HepG2 (cell line): ENCODE measurements at regions not wholly inside any gene's neighbourhood (a gene's known extent, or its start where the extent isn't known, plus 50 kb on each side); places are given as distances from the start of the nearest gene placed in this dataset.

Experiments used
- EP300 ChIP-seq, 3 experiments: sonication (generic) in 1 of 3; formaldehyde crosslinking in 1 of 3; IDR thresholded peaks; 2 replicates each; pipeline versions ENCODE4 v1.5.1 to v1.6.1; 2011 to 2020; ENCODE audit warnings: low read depth in 2 of 3, low read length in 2 of 3, borderline replicate concordance in 1 of 3, improper control_type of control experiment in 1 of 3, mild to moderate bottlenecking in 1 of 3, missing genetic modification reagents in 1 of 3, moderate library complexity in 1 of 3
- SATB2 ChIP-seq: sonication (generic); formaldehyde crosslinking; IDR thresholded peaks from 2 replicates; pipeline ENCODE4 v1.5.0; 2020; ENCODE audit warnings: missing genetic modification reagents
- SOX6 ChIP-seq, 2 experiments: fragments of 450-650 bp in 1 of 2; sonication (generic) in 1 of 2; formaldehyde crosslinking in 1 of 2; IDR thresholded peaks; 2 replicates each; pipeline versions ENCODE4 v1.4.0 to v1.6.1; 2017 to 2020; ENCODE audit warnings: antibody characterized with exemption in 1 of 2, mild to moderate bottlenecking in 1 of 2, missing genetic modification reagents in 1 of 2
- ZMYM2 ChIP-seq: sonication (generic); formaldehyde crosslinking; IDR thresholded peaks from 2 replicates; pipeline ENCODE4 v1.8.0; 2022; ENCODE audit warnings: mild to moderate bottlenecking, missing genetic modification reagents
- ZNF510 ChIP-seq: sonication (generic); formaldehyde crosslinking; IDR thresholded peaks from 2 replicates; pipeline ENCODE4 v1.4.0; 2020; ENCODE audit warnings: low read depth, mild to moderate bottlenecking, missing genetic modification reagents
- ZNF670 ChIP-seq: sonication (generic); formaldehyde crosslinking; IDR thresholded peaks from 2 replicates; pipeline ENCODE4 v1.8.0; 2022; ENCODE audit warnings: mild to moderate bottlenecking, missing genetic modification reagents, borderline replicate concordance
- TF ChIP-seq, protein P1 (sequence below): IDR thresholded peaks from 2 replicates; pipeline ENCODE4 v1.4.0; 2020; ENCODE audit warnings: mild to moderate bottlenecking, missing genetic modification reagents
- TF ChIP-seq, protein P2 (sequence below): sonication (generic); formaldehyde crosslinking; IDR thresholded peaks from 2 replicates; pipeline ENCODE4 v1.5.1; 2020; ENCODE audit warnings: mild to moderate bottlenecking, missing genetic modification reagents, borderline replicate concordance
- TF ChIP-seq, protein P3 (sequence below): sonication (generic); formaldehyde crosslinking; IDR thresholded peaks from 2 replicates; pipeline ENCODE4 v1.5.0; 2020; ENCODE audit warnings: missing genetic modification reagents
- TF ChIP-seq, protein P4 (sequence below): sonication (generic); formaldehyde crosslinking; IDR thresholded peaks from 2 replicates; pipeline ENCODE4 v1.4.0; 2020; ENCODE audit warnings: missing genetic modification reagents
- TF ChIP-seq, protein P5 (sequence below): sonication (generic); formaldehyde crosslinking; IDR thresholded peaks from 2 replicates; pipeline ENCODE4 v1.4.0; 2020; ENCODE audit warnings: missing genetic modification reagents

DNA sequence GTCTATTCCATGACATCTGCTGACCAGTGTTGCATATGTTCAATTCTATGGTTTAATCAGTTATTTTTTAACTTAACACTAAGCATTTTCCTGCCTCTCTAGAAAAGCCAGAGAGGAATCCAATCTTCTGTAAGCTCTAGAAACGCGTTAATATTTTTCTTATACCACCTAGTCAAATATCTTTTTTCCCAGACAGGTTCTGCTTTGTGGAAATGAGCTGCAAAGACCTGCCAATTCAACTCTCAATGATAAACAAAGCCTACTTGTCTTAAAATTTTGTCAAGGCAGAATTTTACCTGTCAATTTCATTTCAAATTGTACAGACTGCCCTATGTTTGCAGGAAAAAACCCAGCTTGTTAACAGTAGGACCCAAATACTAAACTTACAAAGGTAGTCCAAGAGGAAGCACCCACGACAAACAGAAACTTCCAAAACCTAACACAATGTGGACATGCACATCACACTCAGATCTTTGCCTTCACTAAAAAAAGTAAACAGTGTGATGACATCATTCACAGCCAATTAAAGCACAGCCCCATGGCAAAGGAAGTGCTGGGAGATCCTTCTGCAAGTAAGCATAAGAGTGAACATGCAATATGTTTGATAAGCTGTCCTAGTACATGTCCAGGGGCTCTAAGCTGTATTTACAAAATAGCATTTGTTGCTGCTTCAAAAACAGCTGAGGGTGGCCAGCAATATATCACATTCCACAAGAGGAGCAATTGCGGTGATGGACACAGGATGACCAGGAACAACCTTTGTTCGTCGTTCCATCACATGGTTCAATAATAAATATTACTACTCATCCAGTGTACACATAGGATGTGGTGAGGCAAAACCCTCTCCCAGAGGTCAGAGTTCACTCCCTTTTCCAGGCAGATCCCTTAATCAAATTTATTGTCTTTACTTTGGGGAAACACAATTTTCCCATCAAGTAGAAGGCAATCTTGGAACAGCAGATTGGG lies 139.4 kb upstream of the TSC22D2 start (continued):
- TF ChIP-seq, protein P1, sequence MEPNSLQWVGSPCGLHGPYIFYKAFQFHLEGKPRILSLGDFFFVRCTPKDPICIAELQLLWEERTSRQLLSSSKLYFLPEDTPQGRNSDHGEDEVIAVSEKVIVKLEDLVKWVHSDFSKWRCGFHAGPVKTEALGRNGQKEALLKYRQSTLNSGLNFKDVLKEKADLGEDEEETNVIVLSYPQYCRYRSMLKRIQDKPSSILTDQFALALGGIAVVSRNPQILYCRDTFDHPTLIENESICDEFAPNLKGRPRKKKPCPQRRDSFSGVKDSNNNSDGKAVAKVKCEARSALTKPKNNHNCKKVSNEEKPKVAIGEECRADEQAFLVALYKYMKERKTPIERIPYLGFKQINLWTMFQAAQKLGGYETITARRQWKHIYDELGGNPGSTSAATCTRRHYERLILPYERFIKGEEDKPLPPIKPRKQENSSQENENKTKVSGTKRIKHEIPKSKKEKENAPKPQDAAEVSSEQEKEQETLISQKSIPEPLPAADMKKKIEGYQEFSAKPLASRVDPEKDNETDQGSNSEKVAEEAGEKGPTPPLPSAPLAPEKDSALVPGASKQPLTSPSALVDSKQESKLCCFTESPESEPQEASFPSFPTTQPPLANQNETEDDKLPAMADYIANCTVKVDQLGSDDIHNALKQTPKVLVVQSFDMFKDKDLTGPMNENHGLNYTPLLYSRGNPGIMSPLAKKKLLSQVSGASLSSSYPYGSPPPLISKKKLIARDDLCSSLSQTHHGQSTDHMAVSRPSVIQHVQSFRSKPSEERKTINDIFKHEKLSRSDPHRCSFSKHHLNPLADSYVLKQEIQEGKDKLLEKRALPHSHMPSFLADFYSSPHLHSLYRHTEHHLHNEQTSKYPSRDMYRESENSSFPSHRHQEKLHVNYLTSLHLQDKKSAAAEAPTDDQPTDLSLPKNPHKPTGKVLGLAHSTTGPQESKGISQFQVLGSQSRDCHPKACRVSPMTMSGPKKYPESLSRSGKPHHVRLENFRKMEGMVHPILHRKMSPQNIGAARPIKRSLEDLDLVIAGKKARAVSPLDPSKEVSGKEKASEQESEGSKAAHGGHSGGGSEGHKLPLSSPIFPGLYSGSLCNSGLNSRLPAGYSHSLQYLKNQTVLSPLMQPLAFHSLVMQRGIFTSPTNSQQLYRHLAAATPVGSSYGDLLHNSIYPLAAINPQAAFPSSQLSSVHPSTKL, result peak; percentile 39; the same call in 1 of the 2 replicates
- TF ChIP-seq, protein P2, sequence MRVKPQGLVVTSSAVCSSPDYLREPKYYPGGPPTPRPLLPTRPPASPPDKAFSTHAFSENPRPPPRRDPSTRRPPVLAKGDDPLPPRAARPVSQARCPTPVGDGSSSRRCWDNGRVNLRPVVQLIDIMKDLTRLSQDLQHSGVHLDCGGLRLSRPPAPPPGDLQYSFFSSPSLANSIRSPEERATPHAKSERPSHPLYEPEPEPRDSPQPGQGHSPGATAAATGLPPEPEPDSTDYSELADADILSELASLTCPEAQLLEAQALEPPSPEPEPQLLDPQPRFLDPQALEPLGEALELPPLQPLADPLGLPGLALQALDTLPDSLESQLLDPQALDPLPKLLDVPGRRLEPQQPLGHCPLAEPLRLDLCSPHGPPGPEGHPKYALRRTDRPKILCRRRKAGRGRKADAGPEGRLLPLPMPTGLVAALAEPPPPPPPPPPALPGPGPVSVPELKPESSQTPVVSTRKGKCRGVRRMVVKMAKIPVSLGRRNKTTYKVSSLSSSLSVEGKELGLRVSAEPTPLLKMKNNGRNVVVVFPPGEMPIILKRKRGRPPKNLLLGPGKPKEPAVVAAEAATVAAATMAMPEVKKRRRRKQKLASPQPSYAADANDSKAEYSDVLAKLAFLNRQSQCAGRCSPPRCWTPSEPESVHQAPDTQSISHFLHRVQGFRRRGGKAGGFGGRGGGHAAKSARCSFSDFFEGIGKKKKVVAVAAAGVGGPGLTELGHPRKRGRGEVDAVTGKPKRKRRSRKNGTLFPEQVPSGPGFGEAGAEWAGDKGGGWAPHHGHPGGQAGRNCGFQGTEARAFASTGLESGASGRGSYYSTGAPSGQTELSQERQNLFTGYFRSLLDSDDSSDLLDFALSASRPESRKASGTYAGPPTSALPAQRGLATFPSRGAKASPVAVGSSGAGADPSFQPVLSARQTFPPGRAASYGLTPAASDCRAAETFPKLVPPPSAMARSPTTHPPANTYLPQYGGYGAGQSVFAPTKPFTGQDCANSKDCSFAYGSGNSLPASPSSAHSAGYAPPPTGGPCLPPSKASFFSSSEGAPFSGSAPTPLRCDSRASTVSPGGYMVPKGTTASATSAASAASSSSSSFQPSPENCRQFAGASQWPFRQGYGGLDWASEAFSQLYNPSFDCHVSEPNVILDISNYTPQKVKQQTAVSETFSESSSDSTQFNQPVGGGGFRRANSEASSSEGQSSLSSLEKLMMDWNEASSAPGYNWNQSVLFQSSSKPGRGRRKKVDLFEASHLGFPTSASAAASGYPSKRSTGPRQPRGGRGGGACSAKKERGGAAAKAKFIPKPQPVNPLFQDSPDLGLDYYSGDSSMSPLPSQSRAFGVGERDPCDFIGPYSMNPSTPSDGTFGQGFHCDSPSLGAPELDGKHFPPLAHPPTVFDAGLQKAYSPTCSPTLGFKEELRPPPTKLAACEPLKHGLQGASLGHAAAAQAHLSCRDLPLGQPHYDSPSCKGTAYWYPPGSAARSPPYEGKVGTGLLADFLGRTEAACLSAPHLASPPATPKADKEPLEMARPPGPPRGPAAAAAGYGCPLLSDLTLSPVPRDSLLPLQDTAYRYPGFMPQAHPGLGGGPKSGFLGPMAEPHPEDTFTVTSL (CRISPR knock-in tag), result peak; percentile 19; the same call in 1 of the 2 replicates
- TF ChIP-seq, protein P3, sequence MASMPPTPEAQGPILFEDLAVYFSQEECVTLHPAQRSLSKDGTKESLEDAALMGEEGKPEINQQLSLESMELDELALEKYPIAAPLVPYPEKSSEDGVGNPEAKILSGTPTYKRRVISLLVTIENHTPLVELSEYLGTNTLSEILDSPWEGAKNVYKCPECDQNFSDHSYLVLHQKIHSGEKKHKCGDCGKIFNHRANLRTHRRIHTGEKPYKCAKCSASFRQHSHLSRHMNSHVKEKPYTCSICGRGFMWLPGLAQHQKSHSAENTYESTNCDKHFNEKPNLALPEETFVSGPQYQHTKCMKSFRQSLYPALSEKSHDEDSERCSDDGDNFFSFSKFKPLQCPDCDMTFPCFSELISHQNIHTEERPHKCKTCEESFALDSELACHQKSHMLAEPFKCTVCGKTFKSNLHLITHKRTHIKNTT (CRISPR knock-in tag), result no peak
- TF ChIP-seq EP300 (IDR thresholded peaks at IDR 0.05; ENCODE audit: low read depth in 2 of 2, low read length in 2 of 2), result 0 out of 4 replicates have a peak, but pooled peaks of 1 of the 2 experiments have one; percentile 14
- no peak for TF ChIP-seq EP300 (CRISPR knock-in tag; IDR thresholded peaks at IDR 0.05; ENCODE audit: borderline replicate concordance)
- TF ChIP-seq ZNF670 (CRISPR knock-in tag), result 0 out of 2 replicates have a peak, but pooled peaks have one; percentile 64
- no peak for TF ChIP-seq SATB2 (CRISPR knock-in tag)
- no peak for TF ChIP-seq SOX6 (IDR thresholded peaks at IDR 0.05)
- TF ChIP-seq SOX6 (CRISPR knock-in tag; IDR thresholded peaks at IDR 0.05), result peak; percentile 51
- TF ChIP-seq, protein P4, sequence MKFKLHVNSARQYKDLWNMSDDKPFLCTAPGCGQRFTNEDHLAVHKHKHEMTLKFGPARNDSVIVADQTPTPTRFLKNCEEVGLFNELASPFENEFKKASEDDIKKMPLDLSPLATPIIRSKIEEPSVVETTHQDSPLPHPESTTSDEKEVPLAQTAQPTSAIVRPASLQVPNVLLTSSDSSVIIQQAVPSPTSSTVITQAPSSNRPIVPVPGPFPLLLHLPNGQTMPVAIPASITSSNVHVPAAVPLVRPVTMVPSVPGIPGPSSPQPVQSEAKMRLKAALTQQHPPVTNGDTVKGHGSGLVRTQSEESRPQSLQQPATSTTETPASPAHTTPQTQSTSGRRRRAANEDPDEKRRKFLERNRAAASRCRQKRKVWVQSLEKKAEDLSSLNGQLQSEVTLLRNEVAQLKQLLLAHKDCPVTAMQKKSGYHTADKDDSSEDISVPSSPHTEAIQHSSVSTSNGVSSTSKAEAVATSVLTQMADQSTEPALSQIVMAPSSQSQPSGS, result peak; percentile 91
- TF ChIP-seq, protein P5, sequence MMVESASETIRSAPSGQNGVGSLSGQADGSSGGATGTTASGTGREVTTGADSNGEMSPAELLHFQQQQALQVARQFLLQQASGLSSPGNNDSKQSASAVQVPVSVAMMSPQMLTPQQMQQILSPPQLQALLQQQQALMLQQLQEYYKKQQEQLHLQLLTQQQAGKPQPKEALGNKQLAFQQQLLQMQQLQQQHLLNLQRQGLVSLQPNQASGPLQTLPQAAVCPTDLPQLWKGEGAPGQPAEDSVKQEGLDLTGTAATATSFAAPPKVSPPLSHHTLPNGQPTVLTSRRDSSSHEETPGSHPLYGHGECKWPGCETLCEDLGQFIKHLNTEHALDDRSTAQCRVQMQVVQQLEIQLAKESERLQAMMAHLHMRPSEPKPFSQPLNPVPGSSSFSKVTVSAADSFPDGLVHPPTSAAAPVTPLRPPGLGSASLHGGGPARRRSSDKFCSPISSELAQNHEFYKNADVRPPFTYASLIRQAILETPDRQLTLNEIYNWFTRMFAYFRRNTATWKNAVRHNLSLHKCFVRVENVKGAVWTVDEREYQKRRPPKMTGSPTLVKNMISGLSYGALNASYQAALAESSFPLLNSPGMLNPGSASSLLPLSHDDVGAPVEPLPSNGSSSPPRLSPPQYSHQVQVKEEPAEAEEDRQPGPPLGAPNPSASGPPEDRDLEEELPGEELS (CRISPR knock-in tag), result 0 out of 2 replicates have a peak, but pooled peaks have one; percentile 27
- no peak for TF ChIP-seq ZMYM2 (CRISPR knock-in tag)
- TF ChIP-seq ZNF510 (CRISPR knock-in tag), result no peak
